ENCODE measurements at regions not wholly inside any gene's neighbourhood (a gene's known extent, or its start where the extent isn't known, plus 50 kb on each side); places are given as distances from the start of the nearest gene placed in this dataset.
A peak's percentile ranks its signal among the peaks of the same experiment; 100 is the strongest.

- DNase-seq (ENCODE audit: low read depth in 3 of 3, low spot score in 2 of 3): no peak
These were observed 63.5 kb downstream of the DNTTIP2 start for GRCh38 chr1:93815366-93816110.

GRCh38 chr1:93814795-93815340, 64.1 kb downstream of the DNTTIP2 start:
- DNase-seq (ENCODE audit: low read depth in 3 of 3, low spot score in 2 of 3): no peak

GRCh38 chr1:93814059-93814794, 64.8 kb downstream of the DNTTIP2 start:
- DNase-seq (ENCODE audit: low read depth in 3 of 3, low spot score in 2 of 3): peak in 2 of 3 donors; percentile 66 to 71

- no peak for DNase-seq (ENCODE audit: low read depth in 3 of 3, low spot score in 2 of 3)
These were observed 65.9 kb downstream of the DNTTIP2 start for GRCh38 chr1:93813076-93813475.

- DNase-seq (ENCODE audit: low read depth in 3 of 3, low spot score in 2 of 3): no peak
These were observed 67.5 kb downstream of the DNTTIP2 start for GRCh38 chr1:93811326-93812065.

- DNase-seq (ENCODE audit: low read depth in 3 of 3, low spot score in 2 of 3): no peak
These were observed 68.7 kb downstream of the DNTTIP2 start for GRCh38 chr1:93810316-93810715.

GRCh38 chr1:93808871-93809270, 70.1 kb downstream of the DNTTIP2 start:
- no peak for DNase-seq (ENCODE audit: low read depth in 3 of 3, low spot score in 2 of 3)

- no peak for DNase-seq (ENCODE audit: low read depth in 3 of 3, low spot score in 2 of 3)
These were observed 71.6 kb downstream of the DNTTIP2 start for GRCh38 chr1:93807311-93807930.

- no peak for DNase-seq (ENCODE audit: low read depth in 3 of 3, low spot score in 2 of 3)
These were observed 73.9 kb downstream of the DNTTIP2 start for GRCh38 chr1:93805027-93805610.

- DNase-seq (ENCODE audit: low read depth in 3 of 3, low spot score in 2 of 3): no peak
These were observed 74.6 kb downstream of the DNTTIP2 start for GRCh38 chr1:93804412-93804811.

- no peak for DNase-seq (ENCODE audit: low read depth in 3 of 3, low spot score in 2 of 3)
These were observed 77.5 kb downstream of the DNTTIP2 start for GRCh38 chr1:93801471-93801870.

- DNase-seq (ENCODE audit: low read depth in 3 of 3, low spot score in 2 of 3): no peak
These were observed 78.2 kb downstream of the DNTTIP2 start for GRCh38 chr1:93800856-93801255.

GRCh38 chr1:93798291-93798690, 80.7 kb downstream of the DNTTIP2 start:
- DNase-seq (ENCODE audit: low read depth in 3 of 3, low spot score in 2 of 3): no peak

- DNase-seq (ENCODE audit: low read depth in 3 of 3, low spot score in 2 of 3): no peak
These were observed 94.5 kb downstream of the DNTTIP2 start for GRCh38 chr1:93784538-93784937.

- no peak for DNase-seq (ENCODE audit: low read depth in 3 of 3, low spot score in 2 of 3)
These were observed 95.1 kb downstream of the DNTTIP2 start for GRCh38 chr1:93783876-93784275.

GRCh38 chr1:93779540-93780165, 98.0 kb upstream of the BCAR3 start:
- no peak for DNase-seq (ENCODE audit: low read depth in 3 of 3, low spot score in 2 of 3)

GRCh38 chr1:93778457-93778856, 96.8 kb upstream of the BCAR3 start:
- DNase-seq (ENCODE audit: low read depth in 3 of 3, low spot score in 2 of 3): no peak

GRCh38 chr1:93777255-93777654, 95.6 kb upstream of the BCAR3 start:
- DNase-seq (ENCODE audit: low read depth in 3 of 3, low spot score in 2 of 3): no peak

GRCh38 chr1:93776728-93777127, 95.1 kb upstream of the BCAR3 start:
- no peak for DNase-seq (ENCODE audit: low read depth in 3 of 3, low spot score in 2 of 3)

GRCh38 chr1:93775224-93775623, 93.6 kb upstream of the BCAR3 start:
- DNase-seq (ENCODE audit: low read depth in 3 of 3, low spot score in 2 of 3): no peak
